Loucy (cell line): ENCODE measurements at regions not wholly inside any gene's neighbourhood (a gene's known extent, or its start where the extent isn't known, plus 50 kb on each side); places are given as distances from the start of the nearest gene placed in this dataset.

Experiments
- H2AFZ ChIP-seq: fragments of 200-600 bp; sonication (generic); 2 replicates; pipeline ENCODE4 v1.6.0; 2016; ENCODE audit warnings: antibody characterized with exemption, mild to moderate bottlenecking, low read length, moderate library complexity
- H3F3A ChIP-seq: fragments of 200-600 bp; 2 replicates; pipeline ENCODE4 v1.6.0; 2016; ENCODE audit warnings: antibody characterized with exemption, low read depth, mild to moderate bottlenecking
- H3K27me3 ChIP-seq: fragments of 200-600 bp; sonication (generic); 2 replicates; pipeline ENCODE4 v1.6.1; 2014; ENCODE audit warnings: low read length, mild to moderate bottlenecking; ENCODE audit not compliant: insufficient read depth, poor library complexity, severe bottlenecking
- H3K36me3 ChIP-seq: fragments of 200-600 bp; sonication (generic); 2 replicates; pipeline ENCODE4 v1.6.1; 2016; ENCODE audit warnings: low read length; ENCODE audit not compliant: insufficient read depth
- H3K4me1 ChIP-seq: fragments of 200-600 bp; sonication (generic); 2 replicates; pipeline ENCODE4 v1.5.1; 2014; ENCODE audit warnings: low read length, mild to moderate bottlenecking; ENCODE audit not compliant: insufficient read depth, poor library complexity, severe bottlenecking
- H3K4me2 ChIP-seq: fragments of 200-600 bp; sonication (generic); 2 replicates; pipeline ENCODE4 v1.6.0; 2014; ENCODE audit warnings: antibody characterized with exemption, low read length, low read depth, mild to moderate bottlenecking; ENCODE audit not compliant: poor library complexity, severe bottlenecking
- H3K4me3 ChIP-seq: fragments of 200-600 bp; sonication (generic); 2 replicates; pipeline ENCODE4 v1.5.1; 2014; ENCODE audit warnings: low read length, mild to moderate bottlenecking, mixed read lengths; ENCODE audit not compliant: poor library complexity, severe bottlenecking
- H3K79me2 ChIP-seq: fragments of 200-600 bp; sonication (generic); 2 replicates; pipeline ENCODE4 v1.6.1; 2014; ENCODE audit warnings: low read length; ENCODE audit not compliant: insufficient read depth
- H3K9ac ChIP-seq: fragments of 200-600 bp; sonication (generic); 2 replicates; pipeline ENCODE4 v1.6.0; 2014; ENCODE audit warnings: mild to moderate bottlenecking, low read depth, low read length, moderate library complexity; ENCODE audit not compliant: poor library complexity, severe bottlenecking
- H3K9me2 ChIP-seq: fragments of 200-600 bp; sonication (generic); replicated peaks from 2 replicates; pipeline ENCODE4 v1.6.1; 2016; ENCODE audit warnings: low read depth, low read length, mixed read lengths
- H3K9me3 ChIP-seq: fragments of 200-600 bp; sonication (generic); 2 replicates; pipeline ENCODE4 v1.6.1; 2014; ENCODE audit warnings: mild to moderate bottlenecking, antibody characterized with exemption, low read length, low read depth; ENCODE audit not compliant: insufficient read depth
- H4K20me1 ChIP-seq: fragments of 200-600 bp; sonication (generic); 2 replicates; pipeline ENCODE4 v1.6.0; 2014; ENCODE audit warnings: antibody characterized with exemption, low read length, mild to moderate bottlenecking; ENCODE audit not compliant: insufficient read depth, poor library complexity, severe bottlenecking
- CTCF ChIP-seq: fragments of 200-600 bp; sonication (generic); conservative IDR thresholded peaks from 2 replicates; pipeline ENCODE4 v1.5.1; 2014; ENCODE audit warnings: mild to moderate bottlenecking, antibody characterized with exemption, low read length
- EZH2phosphoT487 ChIP-seq: fragments of 200-600 bp; IDR thresholded peaks from 2 replicates; pipeline ENCODE4 v1.6.1; 2018; ENCODE audit warnings: antibody characterized with exemption, mild to moderate bottlenecking, moderate library complexity, borderline replicate concordance

- H3K4me2 ChIP-seq: no peak overlapping the region
- TF ChIP-seq EZH2phosphoT487: no peak
- TF ChIP-seq CTCF: no peak
- no peaks in the 10 kb centered on the region for H3K27me3 ChIP-seq
- no peaks in the 10 kb centered on the region for H3K9me2 ChIP-seq
- H2AFZ ChIP-seq: no peak overlapping the region
- no peaks in the 10 kb centered on the region for H3F3A ChIP-seq
- no peak overlapping the region for H3K9ac ChIP-seq
- no peak overlapping the region for H3K4me3 ChIP-seq
- H3K9me3 ChIP-seq: no peaks in the 10 kb centered on the region
- no peaks in the 10 kb centered on the region for H3K79me2 ChIP-seq
- no peaks in the 10 kb centered on the region for H3K36me3 ChIP-seq
- no peaks in the 10 kb centered on the region for H3K4me1 ChIP-seq
- no peaks in the 10 kb centered on the region for H4K20me1 ChIP-seq
Observed at GRCh38 chr13:109480011-109480955, 306.1 kb downstream of the IRS2 start.

GRCh38 chr13:109479534-109479933 is 306.8 kb downstream of the IRS2 start:
- Histone ChIP-seq H3K27me3 (no peaks in the 10 kb centered on the region), H3K9me3 (no peaks in the 10 kb centered on the region), H3K4me1 (no peaks in the 10 kb centered on the region), H3K79me2 (no peaks in the 10 kb centered on the region), H3K9me2 (no peaks in the 10 kb centered on the region), H4K20me1 (no peaks in the 10 kb centered on the region), H3K9ac (no peak overlapping the region), H3F3A (no peaks in the 10 kb centered on the region), H3K4me3 (no peak overlapping the region), H3K4me2 (no peak overlapping the region), H3K36me3 (no peaks in the 10 kb centered on the region), H2AFZ (no peak overlapping the region)
- TF ChIP-seq EZH2phosphoT487 (no peak), CTCF (no peak)

GRCh38 chr13:109476001-109476400 is 310.4 kb downstream of the IRS2 start:
- Histone ChIP-seq H3K4me1 (no peaks in the 10 kb centered on the region), H3K9ac (no peak overlapping the region), H3K4me3 (no peak overlapping the region), H4K20me1 (no peaks in the 10 kb centered on the region), H3K4me2 (no peak overlapping the region), H3K9me3 (no peaks in the 10 kb centered on the region), H3K36me3 (no peaks in the 10 kb centered on the region), H3F3A (no peaks in the 10 kb centered on the region), H3K9me2 (no peaks in the 10 kb centered on the region), H3K79me2 (no peaks in the 10 kb centered on the region), H3K27me3 (no peaks in the 10 kb centered on the region), H2AFZ (no peak overlapping the region)
- TF ChIP-seq CTCF (no peak), EZH2phosphoT487 (no peak)
